Kidney glomerular epithelial cell (primary cell): ENCODE measurements at regions not wholly inside any gene's neighbourhood (a gene's known extent, or its start where the extent isn't known, plus 50 kb on each side); places are given as distances from the start of the nearest gene placed in this dataset.
"Not testable (repeated sequence)": the region's sequence is repeated elsewhere in the genome, so short reads cannot be mapped to it uniquely, and the experiment has no call there.

ENCODE experiments used
- DNase-seq: peaks from one replicate; lab custom pipeline; 2025; lab: John Stamatoyannopoulos, UW

DNA sequence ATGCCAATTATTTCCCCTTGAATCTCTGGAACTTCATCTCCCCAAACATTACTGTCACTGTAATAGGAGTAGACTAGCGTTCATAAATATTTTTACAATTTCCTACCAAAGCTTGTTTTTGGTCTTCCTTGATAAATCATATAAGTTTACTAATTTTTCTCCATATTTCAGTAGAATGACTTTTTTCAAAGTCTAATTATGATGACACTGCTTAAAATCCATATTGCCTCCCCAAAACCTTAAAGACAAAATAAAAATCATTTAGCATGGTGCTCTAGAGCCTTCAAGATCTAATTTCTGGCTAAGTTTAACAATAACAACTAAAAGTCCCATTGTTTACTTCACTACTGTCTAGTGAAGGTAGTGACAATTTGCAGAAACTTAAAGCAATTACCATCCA, 474.2 kb upstream of the CHRM3 start:
- no peak for DNase-seq

DNA sequence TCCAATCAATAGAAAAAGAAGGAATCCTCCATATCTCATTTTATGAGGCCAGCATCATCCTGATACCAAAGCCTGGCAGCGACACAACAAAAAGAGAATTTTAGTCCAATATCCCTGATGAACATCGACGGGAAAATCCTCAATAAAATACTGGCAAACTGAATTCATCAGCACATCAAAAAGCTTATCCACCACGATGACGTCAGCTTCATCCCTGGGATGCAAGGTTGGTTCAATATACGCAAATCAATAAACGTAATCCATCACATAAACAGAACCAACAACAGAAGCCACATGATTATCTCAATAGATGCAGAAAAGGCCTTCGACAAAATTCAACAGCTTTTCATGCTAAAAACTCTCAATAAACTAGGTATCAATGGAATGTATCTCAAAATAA, 483.6 kb upstream of the CHRM3 start:
- DNase-seq = not testable (repeated sequence)

DNA sequence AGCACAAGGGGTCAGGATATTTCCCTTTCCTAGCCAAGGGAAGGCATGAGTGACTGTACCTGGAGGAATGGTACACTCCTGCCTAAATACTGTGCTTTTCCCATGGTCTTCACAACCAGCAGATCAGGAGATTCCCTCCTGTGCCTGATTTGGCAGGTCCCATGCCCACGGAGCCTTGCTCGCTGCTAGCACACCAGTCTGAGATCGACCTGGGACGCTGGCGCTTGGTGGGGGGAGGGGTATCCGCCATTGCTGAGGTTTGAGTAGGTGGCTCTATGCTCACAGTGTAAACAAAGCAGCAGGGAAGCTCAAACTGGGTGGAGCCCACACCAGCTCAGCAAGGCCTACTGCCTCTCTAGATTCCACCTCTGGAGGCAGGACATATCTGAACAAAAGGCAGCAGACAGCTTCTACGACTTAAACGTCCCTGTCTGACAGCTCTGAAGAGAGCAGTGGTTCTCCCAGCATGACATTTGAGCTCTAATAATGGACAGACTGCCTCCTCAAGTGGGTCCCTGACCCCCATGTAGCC, 486.0 kb upstream of the CHRM3 start:
- DNase-seq = no peak

DNA sequence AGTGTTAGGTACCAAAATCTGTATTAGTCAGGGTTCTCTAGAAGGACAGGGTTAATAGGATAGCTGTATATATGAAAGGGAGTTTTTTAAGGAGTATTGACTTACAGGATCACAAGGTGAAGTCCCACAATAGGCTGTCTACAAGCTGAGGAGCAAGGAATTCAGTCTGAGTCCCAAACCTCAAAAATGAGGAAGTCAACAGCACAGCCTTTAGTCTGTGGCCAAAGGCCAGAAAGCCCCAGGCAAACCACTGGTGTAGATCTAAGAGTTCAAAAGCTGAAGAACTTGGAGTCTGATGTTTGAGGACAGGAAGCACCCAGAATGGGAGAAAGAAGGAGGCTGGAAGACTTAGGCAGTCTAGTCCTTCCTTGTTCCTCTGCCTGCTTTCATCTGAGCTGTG, 487.5 kb upstream of the CHRM3 start:
- DNase-seq = no peak

DNA sequence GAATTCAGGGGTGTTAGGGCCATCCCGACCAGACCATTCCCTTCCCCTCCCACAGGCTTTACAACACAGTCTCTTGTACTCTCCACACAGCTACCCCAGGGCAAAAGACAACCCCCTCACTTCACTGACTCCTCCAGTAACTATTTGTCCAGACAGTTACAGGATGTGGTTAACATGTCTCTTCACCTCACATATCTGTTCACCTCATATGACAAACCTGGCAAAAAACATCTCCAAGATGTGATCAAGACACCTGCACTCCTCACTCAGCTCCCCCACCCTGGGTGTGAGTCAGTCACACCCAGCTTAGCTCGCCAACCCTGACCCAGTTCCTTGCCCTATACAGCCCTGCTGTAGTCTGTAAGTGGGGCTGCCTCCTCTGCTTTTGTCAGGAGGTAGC, 490.5 kb upstream of the CHRM3 start:
- peak; percentile 13 for DNase-seq

DNA sequence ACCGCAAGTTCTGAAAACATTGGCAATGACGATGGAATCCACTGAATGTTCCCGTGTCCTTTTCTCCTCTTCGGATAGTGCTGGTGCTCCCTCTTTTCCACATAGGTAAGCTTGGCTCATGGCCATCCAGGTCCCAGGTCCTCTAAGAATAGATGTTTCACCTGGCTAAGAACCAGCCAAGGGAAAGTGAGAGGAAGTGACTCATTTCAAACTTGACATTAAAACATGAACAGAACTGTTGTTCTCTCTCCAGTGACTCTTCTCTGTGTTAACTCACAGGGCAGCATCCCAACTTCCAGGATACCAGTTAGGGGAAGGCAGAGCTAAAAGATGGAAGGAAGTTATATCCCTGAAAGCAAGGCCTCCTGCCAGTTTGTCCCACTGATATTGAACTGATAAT, 493.8 kb upstream of the CHRM3 start:
- DNase-seq = peak; percentile 15

DNA sequence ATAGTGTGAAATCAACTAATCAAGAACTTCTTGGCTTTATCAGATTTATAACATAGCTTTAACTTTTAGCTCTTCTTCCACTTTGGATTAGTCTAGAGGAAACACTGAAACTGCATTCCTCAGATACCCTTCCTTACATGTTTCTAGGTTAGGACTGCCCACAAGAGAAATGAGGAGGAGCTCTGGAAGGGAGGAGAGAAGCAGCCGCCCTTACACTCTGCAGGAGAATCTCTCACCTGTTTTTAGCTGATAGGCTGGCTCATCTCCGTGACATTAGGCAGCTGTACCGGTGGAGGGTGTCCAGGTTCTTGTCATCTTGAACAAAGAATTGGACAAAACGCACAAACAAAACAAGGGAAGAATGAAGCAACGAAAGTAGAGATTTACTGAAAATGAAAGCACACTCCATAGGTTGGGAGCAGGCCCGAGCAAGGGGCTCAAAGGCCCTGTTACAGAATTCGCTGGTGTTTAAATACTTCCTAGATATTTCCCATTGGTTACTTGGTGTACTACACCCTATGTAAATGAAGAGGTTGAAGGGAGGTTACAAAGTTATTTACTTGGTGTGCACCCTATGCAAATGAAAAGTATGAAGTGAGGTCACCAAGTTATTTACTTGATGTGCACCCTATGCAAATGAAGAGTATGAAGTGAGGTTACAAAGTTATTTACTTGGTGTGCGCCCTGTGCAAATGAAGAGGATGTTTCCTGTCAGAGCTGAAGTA, 524.9 kb upstream of the CHRM3 start:
- DNase-seq = no peak

DNA sequence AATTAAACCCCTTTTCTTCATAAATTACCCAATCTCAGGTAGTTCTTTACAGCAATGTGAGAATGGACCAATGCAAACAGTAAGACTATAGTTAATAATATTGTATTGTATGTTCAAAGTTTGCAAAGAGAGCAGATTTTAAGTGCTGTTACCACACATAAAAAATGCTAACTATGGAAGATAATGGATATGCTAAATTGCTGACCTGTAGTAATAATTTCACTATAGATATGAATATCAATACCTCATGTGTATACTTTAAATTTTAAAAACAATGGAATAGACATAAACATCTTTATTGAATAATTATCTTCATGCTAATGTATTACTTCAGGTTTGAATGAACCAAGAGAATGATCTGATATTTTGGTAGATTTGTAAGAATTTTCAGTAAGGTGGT, 552.4 kb upstream of the CHRM3 start:
- no peak for DNase-seq

DNA sequence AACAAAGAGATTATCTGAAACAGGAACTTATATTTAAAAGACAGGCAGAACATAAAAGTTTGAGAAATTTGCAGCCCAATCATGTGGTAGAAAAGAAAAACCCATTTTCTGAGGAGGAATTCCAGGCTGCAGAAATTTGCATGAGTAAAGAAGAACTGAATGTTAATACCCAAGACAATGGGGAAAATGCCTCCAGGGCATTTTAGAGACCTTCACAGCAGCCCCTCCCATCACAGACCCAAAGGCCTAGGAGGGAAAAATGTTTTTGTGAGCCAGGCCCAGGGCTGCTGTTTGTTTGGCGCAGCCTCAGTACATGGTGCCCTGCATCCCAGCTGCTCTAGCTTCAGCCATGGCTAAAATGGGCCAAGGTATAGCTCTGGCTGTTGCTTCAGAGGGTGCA, 554.3 kb upstream of the CHRM3 start:
- DNase-seq = no peak

DNA sequence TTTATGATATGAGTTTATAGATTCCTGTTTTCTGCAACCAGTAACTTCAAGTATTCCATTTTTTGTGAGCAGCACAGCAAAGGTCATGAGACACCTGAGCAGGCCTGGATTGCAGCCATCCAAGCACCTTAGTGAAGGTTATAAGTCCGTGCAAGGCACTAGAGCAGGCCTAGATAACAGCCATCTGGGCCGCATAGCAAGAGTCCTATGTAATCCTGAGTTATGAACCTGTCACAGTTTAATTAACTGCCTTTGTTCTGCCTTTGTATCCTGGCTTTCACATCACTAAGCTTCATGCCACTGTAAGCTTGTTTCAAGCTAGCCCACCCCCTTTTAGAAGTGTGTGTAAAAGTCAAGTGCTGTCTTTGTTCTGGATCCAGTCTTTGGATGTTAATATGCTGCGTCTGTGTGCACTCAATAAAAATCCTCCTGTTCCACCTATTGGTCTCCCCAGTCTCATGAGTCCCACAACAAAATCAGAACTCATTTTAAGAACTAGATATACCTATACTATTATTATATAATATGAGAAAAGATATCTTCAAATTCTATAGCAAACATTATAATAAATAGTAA, 556.2 kb upstream of the CHRM3 start:
- DNase-seq = no peak

DNA sequence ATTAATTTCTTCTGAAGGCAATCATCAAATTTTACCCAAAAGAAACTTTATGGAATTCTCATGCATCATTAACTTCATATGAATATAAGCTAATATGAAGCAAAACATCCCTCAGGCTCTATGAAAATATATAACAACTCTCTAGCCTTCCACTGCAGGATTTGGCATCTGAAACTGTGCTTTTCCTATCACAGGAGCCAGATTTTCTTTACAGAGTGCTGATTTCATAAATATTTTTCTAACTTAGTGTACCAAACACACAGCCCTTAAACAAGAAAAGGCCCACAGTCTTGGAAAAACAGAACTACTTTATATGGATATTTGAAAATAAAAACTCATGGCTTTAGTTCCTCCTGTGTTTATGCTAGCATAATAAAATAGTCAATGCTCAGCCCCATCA, 559.5 kb upstream of the CHRM3 start:
- no peak for DNase-seq

DNA sequence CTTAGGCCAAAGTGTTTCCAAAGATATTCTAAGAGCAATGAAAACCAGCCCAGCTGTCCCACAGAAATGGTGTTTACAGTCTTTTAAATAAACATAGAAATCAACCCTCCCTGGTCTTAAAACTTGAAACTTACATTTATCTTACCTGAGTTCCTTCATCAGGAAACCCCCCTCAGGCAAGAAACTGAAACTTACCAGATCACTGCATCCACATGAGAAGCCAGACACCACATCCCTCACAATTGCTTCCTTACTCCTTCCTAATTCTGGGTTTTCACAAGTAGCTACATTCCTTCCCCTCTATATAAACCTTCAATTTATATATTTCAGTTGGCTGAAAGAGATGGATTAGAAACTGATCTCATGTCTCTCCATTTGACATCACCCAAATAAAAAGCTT, 563.0 kb upstream of the CHRM3 start:
- no peak for DNase-seq

DNA sequence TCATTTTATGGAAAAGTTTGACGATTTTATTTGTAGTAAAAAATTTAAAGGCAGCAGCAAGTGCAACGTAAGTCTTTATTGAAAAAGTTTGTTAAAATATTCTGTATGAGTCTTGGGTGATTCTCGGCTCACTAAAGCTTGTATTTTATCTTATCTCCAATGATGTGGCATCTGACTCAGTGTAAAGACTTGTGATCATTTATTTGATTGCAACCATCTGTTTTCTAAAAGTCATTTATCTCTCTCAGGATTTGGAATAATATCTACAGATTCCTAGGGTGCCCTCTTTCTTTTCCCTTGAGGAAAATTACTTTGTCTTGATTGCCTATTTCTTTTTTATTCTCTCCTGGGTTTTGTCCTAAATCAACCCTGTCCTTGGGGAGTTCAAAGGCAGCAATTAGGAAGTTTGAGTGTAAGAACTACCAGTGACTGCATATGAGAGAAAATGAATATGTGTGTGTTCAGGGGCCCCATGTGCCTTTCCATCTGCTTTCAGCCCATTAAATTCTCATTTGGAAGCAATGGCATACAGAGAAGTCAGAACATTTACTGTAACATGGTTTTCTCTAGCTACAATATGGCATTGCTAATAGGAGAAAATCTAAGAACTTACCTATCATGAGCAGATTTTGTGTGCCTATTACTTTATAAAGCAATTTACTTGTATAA, 575.0 kb upstream of the CHRM3 start:
- DNase-seq = no peak

DNA sequence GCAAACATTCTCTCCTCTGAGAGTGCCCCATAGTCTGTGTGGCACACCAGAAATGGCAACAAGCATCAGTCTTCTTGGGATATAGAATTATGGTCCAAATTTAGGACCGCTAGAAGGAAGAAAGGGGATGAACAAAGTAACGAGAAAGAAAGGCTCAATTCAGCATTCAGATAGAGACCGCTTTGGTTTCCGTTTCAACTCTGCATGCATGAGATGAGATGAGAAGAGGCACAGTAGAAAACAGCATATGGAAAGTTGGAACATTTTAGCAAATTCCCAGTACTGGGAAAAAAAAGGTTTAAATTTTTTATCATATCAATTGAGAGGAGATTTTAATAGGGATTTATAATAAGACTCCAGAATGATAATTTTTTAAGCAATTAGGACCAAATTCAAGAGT, 595.5 kb upstream of the CHRM3 start:
- no peak for DNase-seq

DNA sequence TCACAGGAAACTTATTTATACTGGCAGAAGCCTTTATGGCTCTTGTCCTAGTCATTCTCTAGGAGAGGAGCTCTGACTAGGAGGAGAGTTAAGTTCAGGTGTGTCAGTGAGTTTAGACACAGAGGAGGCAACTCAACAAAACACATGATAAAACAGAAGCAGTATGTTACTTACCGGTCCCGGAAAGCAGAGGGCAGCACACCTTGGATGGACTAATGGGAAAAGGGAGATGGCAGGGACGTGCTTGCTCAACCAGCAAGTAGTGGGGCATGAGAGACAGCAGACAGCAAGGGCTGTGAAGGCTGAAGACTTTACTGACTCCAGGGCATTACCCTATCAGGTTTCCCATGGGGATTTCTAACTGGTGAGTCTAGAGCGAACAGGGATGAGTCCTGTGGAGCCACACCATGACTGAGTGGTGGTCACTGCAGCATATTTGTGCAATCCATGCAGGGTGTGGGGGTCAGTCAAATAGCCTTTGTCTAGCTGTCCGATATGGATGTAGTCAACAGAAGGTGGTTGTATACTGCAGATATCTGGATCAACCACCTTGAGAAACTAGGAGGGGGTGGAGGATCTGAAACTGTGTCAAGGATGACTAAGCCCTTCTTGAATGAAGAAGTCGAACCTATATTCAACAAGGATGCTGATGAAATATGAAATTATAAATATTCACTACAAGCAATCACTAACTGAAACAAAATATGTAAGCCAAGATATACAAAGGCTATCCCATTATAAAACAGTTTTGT, 596.3 kb upstream of the CHRM3 start:
- no peak for DNase-seq

DNA sequence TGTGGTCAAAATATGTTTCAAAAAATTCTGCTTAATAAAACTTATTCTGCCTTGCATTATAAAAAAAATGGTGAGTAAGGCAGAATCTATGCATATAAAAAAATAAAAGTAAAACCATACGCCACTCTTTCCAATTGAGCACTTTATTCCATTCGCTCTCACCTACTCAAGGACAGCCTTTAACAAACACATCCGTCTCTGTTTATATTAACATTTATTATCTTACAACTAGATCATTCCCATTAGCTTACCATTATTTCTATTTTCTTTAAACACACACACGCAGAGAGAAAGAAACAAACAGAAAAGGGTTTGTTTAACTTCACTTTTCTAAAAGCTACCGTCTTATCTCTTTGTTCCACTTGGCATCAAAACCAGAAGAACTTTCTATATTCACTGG, 598.9 kb upstream of the CHRM3 start:
- DNase-seq = no peak

DNA sequence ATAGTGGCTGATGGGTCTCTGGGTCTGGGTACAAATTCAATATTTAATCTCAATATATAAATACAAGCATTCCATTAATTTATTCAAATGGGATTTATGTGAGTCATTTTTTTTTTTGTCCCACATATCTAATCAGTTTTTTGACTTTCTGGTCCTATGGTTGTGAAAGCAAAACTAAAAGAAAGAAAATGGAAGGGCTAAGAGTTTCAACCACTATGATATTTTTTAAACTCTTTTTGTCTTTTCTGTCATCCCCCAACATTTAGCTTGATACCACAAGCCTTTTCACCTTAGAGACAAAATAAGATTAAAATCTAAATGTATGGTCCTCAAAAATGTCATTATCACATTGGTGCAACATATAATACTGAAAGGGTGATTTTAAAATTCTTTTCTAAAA, 602.7 kb upstream of the CHRM3 start:
- no peak for DNase-seq

DNA sequence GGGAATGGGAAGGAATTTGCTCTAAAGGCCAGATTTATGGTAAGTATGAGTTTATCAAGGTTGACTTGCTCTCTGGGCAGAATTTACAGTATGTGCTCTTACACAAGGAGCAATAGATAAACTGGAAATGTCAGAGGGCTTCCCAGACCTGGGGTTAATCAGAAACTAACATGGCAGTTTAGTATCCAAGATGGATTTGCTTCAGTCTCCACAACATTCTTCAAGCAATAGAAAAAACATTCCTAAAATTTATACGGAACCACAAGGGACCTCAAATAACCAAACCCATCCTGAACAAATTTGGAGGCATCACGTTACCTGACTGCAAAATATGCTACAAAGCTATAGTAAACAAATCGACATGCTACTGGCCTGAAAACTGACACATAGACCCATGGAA, 606.7 kb upstream of the CHRM3 start:
- DNase-seq = peak; percentile 37

DNA sequence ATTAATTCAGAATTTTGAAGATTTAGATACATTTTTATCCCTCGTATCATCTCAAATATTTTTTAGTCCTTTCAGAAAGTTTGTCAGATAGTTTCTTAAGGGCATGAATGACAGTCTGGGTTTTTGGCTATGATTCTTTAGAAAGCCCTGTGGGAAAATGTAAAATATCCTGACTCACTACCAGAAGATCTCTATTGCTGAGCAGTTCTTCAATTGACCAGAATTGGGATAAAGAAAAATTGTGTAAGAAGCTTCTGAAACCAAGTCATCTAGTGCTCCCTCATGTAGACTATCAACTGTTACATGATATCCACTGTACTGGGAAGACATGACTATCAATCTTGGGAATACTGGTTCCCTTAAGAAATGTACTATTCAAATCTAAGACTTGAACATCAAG, 608.3 kb upstream of the CHRM3 start:
- no peak for DNase-seq

DNA sequence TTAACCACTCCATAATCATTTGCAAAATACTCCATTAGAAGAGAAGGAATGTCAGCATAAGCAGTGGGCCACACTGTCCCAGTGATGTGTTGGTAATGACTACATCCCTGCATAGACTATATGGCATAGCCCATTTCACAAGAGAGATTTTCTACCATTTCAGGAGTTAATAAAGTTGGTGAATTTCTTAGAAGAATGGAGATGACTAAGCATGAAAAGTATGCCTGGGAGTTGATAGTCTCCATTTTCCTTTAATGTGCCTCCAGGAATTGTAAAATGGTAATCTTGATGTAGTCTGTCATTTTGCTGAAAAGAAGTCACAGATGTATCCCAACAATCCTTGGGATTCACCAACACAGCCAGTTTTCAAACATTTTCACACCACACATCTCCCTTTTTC, 608.8 kb upstream of the CHRM3 start:
- peak; percentile 8 for DNase-seq

DNA sequence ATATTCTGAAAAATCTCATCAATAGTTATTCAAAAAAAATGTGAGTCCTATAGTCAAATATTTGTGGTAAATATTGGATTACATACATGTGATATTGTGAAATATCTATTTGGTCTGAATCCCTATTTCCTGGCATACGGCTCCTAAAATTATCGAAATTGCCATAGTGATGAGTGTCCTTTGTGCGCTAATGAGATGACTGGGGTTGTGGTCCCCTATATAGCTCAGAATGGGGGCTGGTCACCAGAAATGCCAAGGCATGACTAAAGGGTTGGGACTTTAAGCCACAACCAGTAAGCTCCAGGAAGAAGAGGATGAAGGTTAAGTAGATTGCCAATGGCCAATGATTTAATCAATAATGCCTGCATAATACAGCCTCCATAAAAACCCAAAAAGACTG, 610.2 kb upstream of the CHRM3 start:
- DNase-seq = no peak

DNA sequence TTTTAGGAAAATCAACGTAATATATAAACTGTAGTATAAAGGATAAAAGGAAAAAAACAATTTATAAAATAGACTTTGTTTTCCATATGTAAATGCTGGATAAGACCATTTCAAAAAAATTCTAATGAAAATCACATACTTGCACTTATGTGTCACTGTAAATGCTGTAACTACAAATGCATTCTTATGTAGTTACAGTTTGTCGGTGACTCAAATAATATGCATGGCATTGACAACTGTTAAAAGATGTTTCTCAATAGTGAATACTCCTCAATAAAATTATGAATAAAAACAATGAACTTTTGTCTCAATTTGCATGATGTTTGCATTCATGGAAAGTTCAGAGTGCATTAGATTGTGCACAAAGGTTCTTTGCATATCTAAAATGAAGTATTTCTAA, 614.0 kb upstream of the CHRM3 start:
- DNase-seq = no peak

DNA sequence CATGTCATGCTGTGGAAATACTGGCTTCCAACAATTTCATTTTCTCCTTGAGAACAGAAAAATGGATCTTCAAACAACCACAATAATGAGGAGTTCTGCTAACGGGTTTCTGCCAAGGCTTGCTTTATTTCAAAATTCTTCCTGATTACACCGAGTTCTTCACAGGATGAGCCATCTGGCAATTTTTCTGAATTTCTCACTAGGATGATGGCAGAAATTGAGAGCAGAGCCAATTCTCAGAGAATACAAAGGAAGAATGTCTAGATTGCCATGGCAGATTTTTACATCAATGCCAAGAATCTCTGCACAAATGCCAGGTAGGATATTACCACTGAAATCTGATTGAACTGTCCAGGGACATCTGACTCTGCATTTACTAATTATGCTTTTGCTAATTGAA, 619.0 kb upstream of the CHRM3 start:
- no peak for DNase-seq
